ENCODE measurements at regions not wholly inside any gene's neighbourhood (a gene's known extent, or its start where the extent isn't known, plus 50 kb on each side); places are given as distances from the start of the nearest gene placed in this dataset.
"Not testable (repeated sequence)": the region's sequence is repeated elsewhere in the genome, so short reads cannot be mapped to it uniquely, and the experiment has no call there.

DNA sequence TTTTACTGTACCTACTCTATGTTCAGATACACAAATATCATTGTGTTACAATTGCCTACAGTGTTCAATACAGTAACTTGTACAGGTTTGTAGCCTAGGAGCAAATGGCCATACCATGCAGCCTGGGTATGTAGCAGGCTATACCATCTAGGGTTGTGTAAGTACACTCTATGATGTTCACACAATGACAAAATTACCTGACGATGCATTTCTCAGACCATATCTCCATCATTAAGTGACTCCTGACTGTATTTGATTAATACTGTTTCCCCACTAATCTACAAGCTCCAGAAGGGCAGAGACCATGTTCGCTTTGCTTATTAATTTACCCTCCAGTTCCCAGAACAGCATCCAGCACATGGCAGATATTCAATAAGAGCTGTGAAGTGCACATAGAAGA lies 372.2 kb downstream of the METTL4 start:
- DNase-seq, result no peak

DNA sequence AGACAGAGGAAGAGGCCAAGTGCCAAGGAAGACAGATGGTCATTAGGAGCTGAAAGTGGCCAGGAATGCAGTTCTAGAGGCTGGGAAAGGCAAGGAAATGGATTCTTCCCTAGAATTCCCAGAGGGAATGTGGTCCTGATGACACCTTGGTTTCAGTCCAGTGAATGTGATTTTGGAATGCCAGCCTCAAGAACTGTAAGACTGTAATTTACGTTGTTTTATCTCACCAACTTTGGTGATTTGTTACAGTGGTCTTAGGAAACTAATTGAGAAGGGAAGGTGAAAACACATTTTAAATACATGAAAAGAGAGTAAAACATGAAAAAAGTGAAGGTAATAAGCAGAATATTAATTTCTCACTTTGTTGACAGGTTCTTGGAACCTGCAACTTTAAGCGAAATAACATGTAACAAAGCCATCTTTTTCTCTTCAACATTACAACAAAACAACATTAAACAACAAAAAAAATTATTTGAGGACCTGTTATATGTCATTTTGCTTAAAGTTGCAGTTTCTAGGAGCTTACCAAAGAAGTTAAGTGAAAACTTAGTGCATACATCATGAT lies 370.2 kb downstream of the METTL4 start:
- DNase-seq, result no peak

DNA sequence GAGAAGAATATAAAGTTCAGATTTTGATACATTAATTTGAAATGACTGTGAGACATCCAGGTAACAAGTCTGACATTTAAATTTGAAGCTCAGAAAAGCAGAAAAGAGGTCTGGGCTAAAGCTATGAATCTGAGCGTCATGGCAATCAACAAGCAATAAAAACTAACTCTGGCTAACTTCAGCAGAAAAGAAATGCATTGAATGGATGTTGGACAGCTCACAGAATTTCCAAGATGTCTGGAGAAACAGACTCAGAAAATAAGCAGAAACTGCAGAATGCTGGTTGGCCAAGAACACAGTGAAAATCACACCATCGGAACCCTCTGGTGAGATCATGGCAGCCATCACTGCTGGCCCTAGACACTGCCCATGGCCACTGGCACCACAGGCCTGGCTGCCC lies 366.6 kb downstream of the METTL4 start:
- no peak for DNase-seq

DNA sequence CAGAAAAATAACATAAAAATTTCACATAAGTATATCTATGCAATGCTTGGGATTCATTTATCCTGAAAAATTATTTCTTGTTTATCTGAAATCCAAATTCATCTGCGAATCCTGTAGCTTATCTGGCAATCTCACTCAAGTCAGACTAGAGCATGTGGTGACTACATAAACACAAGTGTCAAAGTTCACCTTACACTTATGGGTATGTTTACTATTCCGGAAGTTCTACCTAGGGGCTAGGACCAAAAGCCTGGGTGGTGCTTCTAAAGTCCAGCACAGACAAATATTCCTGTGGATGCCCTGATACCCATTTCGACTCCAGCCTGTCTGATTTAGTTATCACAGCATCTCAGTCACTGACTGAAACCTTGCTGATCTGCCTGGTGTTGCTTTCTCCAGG lies 364.0 kb downstream of the METTL4 start:
- DNase-seq, result no peak

DNA sequence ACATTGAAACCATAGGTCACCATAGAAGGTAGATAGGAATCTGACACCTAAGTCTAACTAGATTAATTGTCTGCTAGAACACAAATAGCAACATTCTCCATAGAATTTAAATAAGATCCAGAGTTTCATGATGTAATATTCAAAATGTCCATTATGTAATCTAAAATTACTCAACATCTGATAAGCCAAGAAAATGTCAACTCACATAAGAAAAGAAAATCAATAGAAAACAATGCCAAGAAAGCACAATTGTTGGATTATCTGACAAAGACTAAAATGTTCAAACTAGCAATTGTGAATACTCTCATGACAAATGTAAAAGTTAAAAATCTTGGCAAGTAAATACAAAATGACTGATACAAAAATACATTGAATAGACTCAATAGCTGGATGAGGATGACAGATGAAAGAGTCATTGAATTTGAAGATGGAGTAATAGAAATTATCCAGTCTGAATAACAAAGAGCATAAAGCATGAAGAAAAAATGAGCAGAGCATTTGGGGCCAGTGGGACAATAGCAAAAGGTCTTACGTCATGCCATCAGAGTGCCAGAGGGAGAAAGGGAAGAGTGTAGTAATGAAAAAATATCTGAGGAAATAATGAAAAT lies 358.6 kb downstream of the METTL4 start:
- DNase-seq, result no peak

DNA sequence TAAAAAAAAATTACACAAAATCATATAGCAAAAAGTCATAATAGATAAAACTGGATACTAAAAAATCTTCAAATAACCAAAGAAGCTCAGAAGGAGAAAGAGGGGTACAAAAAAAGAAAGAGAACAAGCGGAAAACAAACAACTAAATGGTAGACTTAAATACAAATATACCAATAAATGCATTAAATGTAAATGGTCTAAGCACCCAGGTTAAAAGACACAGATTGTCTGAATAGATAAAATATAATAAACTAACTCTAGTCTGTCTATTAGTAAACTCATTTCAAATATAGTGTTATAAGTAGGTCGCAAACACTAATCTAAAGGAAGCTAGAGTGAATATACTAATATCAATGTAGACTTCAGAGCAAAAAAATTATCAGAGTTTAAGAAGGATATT lies 357.4 kb downstream of the METTL4 start:
- no peak for DNase-seq

DNA sequence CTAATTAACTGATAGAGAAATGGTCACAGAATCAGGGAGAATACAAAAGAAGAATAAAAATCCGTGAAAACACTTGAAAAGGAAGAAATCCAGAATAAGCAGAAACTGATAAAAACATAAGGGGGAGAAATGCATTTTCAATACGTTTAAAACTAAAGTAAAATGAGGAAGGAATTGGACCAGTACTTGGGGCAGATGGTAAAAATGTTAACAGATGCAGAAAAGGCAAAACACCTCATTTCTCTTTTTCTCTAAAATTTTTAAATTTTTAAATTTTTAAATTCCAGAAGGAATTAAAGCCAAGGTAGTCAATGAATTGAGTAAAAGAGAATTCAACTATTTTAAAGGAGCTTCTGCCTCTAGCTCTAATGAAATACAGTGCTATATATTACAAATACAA lies 353.9 kb downstream of the METTL4 start:
- DNase-seq, result no peak

DNA sequence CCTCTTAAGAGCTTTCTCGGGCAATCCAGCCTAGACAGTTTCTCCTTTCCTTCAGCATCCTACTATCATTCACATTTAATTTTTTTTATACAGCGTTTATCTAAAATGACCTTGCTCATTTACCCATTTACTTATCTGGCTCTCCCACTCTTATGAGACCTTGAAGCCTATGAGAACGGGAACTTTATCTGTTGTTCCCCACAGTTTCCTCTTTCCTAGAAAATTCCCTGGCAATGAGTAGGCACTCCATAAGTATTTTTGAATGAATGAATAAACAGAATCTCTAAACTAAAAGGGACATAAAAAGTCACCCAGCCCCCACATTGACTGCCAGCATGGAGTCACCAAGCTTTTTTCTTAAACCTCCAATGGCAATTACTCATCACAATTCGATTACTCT lies 353.2 kb downstream of the METTL4 start:
- DNase-seq, result no peak

DNA sequence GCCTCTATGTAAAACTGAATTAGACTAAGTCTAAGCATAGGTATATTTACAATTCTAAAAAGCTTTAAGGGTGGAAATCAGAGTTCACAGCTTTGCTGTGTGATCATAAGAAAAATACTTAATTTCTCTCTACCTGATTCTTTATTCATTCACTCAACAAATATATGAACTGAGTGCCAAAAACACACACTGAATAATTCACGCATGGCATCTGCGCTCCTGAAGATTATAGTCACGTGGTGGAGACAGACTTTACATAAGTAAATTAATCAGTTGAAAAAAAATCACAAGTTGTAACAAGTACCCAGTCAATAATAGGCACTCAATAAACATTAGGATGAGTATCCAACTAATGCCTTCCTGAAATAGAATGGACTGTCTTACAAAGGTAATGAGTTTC lies 351.6 kb downstream of the METTL4 start:
- no peak for DNase-seq

DNA sequence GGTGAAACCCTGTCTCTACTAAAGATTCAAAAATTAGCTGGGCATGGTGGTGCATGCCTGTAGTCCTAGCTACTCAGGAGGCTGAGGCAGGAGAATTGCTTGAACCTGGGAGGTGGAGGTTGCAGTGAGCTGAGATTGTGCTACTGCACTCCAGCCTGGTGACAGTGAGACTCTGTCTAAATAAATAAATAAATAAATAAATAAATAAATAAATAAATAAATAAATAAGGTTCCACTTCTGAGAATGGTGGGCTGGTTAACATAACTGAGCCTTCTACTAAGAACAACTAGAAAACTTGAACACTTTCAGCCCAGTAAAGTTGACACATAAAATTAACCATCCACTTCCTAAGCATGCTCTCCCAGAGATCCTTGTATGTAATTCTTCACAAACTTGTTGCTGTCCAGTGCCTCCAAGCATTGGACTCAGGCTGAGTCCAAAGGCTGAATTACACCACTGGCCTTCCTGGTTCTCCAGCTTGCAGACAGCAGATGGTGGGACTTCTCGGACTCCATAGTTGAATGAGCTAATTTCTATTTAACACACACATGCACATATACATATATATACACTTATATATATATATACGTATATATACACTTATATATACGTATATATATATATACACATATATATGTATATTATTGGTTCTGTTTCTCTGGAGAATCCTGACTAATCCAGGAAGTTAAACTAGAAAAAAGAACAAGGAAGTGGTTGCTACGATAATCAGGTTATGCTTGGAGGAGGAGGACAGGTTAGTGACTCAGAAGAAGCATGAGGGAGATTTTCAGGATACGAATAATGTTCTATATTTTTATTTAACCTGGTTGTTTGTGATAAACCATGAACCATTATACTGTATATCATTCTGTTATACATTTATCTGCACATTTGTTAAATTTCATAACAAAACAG lies 348.8 kb downstream of the METTL4 start:
- no peak for DNase-seq

DNA sequence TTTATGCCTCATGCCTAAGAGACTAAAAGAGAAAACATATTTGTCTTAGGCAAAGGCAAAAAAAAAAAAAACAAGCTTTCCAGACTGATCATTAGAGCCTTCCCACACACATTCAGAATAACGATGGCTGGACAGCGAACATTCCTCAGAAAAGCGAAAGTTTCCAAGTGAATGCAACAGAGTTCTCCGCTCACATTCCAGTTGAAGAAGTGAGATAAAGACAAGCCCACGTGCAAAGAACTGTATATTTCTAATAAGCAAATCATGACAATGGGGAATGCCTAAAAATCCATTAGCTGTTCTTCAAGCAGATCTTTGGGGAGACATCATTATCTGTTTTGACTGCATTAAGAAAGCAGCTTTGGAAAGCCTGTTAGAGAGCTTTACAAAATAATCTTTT lies 347.9 kb downstream of the METTL4 start:
- no peak for DNase-seq

DNA sequence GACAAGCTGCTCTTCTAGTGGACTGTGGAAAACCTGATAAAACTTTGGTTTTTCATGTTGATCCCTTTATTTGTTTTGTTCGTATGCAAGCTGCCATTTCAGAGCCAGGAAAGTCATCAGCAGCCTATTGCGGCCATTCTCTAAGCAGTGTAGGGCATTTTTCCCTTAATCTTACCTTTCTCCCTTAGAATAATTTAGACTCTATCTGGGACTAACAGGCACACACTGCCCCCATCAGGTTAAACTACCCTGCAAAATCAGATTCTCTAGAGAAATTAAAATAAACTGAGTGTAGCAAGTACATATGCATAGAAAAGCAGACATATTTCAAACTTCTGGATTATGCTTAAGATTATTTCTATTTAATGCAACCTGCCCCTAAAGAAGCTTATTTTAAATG lies 347.5 kb downstream of the METTL4 start:
- no peak for DNase-seq

DNA sequence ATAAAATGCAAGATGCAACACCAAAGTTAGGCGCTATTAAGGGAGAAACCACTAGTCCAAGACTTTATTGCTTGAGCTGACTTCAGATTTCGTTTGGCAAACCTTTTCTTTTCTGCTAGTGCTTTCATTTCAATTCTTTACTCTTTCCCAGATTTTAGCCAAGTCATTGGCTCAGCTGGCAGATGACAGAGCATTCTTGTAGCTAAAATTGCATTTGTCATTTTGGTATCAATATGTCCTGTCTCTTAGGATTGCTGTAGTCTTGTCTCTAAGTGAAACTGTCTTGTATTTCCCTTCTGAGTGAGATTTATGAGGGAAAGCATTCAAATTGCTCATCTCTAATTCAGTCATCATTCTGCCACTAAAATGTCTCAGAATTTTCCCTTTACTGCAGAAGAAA lies 335.1 kb downstream of the METTL4 start:
- DNase-seq, result no peak

DNA sequence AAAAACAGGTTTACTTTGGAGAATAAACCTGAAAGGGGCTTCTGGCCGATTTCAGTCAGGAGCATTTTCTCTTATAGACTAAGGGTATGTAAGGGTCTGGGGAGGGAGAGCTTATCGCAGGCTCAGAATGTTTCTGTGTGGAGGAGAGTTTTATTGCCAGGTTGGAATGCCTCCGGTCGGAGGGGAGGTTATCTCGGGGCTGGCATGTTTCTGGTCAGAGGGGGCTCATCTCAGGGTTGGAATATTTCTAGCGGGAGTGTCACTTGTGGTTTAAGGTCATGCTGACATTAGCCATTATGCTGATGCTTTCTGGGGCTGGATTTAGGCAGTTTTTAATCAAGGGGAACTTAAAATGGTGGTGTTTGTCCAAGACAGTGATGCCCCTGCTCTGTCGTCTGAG lies 333.6 kb downstream of the METTL4 start:
- DNase-seq, result no peak

DNA sequence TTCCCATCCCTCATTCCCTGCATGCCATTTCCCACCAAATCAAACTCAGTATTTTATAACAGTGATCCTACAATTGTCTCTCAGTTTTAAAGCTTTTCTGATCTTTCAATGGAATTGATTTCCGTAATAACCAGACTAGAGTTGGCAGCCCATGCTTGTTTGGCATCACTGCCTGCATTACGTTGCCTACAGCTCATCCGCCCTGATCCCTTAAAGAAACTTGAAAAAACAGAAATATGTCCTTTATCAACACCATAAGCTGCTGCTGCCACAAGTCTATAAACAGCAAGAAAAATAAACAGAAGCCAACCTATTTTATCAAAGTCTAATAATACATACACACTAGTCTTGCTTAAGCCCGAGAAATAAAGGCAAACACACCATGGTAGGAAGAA lies 331.0 kb downstream of the METTL4 start:
- no peak for DNase-seq

DNA sequence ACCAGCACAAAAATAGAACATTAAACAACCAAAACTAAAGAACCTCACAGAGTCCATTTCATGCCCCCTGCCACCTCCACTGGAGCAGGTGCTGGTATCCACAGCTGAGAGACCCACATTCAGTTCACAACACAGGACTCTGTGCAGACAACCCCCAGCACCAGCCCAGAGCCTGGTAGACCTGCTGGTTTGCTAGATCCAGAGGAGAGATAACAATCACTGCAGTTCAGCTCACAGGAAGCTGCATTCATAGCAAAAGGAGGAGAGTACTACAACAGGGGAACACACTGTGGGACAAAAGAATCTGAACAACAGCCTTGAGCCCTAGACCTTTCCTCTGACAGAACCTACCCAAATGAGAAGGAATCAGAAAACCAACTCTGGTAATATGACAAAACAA lies 326.7 kb downstream of the METTL4 start:
- DNase-seq, result no peak

DNA sequence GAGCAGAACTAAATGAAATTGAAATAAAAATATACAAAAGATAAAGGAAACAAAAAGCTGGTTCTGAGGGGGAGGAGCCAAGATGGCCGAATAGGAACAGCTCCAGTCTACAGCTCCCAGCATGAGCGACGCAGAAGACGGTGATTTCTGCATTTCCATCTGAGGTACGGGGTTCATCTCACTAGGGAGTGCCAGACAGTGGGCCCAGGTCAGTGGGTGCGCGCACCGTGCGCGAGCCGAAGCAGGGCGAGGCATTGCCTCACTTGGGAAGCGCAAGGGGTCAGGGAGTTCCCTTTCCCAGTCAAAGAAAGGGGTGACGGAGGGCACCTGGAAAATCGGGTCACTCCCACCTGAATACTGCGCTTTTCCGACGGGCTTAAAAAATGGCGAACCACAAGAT lies 324.2 kb downstream of the METTL4 start:
- DNase-seq, result not testable (repeated sequence)

DNA sequence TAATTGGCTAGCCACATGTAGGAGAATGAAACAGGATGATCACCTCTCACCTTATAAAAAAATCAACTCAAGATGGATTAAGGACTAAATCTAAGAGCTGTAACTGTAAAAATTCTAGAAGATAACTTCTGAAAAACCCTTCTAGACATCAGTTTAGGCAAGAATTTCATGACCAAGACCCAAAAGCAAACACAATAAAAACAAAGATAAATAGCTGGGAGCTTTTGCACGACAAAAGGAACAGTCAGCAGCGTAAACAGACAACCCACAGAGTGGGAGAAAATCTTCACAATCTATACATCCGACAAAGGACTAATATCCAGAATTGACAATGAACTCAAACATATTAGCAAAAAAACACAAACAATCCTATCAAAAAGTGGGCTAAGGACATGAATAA lies 316.3 kb downstream of the METTL4 start:
- DNase-seq, result no peak

DNA sequence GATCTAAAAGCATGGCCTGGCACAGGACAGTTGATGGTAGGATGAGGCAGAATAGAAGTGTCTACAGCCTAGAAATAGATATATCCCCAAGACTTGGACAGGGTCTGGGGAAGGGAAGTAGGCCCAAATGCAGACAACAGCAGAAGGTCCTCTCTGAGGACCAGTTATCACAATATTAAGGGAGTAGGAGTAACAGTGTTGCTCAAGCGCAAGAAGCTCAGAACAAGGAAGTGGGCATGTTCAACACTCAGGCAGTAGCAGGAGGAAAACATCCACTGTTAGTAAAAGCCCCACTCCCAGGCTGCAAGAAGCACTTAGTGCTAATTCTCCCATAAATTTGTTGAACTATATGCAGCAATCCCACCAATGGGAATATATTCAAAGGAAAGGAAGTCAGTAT lies 314.7 kb downstream of the METTL4 start:
- DNase-seq, result no peak

DNA sequence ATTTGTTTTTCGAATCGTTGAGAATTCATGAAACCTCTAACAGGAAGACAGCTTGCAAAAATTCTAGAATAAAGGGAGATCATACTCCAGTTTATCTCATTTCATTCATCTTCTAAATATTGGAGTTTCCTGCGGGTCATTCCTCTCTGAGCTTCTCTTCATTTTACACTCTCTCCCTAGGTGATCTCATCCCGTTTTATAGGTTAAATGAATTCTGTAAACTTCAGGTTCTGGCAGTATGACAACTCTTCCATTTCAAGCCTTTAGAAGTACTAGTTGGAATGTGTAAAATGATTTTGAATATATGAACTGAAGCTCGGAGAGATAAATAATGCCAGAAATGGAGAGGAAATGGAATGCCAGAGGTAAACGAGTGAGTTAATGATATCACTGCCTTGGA lies 312.4 kb downstream of the METTL4 start:
- no peak for DNase-seq

DNA sequence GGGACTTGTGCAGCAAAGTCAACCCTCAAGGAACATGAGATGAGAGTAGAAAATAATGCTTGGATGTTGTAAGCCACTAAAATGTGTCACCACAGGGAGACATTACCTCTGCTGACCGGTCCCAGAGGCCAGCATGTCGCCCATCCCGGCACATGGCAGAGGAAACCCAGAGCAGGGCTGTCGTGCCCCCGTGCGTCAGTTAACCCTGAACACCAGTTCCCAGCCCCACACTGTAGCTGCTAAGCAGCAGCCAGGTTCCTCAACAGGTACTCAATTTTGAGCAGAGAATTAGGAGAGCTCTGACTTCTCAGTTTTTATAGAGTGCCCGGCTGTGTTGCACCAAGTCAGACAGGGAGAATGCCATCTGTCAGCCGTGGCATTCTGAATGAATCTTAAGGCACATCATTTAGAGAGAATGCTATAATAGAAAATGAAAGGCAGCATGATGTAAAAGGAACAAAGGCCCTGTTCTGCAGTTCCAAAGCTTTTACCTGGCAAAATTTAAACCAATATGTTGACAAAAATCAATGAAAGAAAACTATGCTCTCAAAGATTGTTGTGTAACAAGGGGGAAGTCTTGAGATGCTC lies 307.9 kb downstream of the METTL4 start:
- no peak for DNase-seq

DNA sequence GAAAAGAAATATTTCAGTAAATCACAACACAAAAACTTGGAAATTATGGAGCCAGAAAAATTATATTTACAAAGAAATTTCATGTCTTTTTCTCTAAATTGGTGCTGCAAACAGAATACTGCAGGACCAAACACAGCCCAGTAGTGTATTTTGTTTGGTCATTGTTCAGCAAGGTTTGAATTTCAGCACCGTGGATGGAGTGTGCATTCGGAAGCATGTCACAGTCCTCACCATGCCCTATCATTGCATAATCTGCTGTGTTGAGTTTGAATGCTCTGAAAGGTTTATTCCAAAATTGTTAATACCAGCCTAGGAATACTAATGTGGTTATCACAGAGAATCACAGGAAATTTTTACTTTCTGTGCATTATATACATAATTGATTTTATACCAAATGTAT lies 296.7 kb downstream of the METTL4 start:
- no peak for DNase-seq

DNA sequence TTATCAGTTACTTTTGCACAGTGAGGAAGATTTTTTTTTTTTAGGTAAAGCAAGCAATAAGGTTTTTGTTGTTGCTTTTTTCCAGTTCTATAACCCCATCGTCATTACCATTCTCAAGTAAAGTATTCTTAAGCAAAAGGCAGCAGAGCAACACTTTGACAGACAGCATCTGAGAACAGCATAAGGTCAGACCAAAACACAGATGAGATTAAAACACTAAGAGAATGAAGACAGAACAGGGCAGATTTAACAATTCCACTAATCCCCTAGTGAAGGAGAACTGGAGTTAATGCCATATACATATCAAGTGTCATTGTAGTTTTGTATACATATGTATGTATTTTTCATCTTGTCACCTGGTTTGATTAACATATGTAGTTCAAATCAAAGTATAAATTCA lies 290.2 kb downstream of the METTL4 start:
- no peak for DNase-seq

All from NCI-H1436 (cell line).